ENCODE measurements at regions not wholly inside any gene's neighbourhood (a gene's known extent, or its start where the extent isn't known, plus 50 kb on each side); places are given as distances from the start of the nearest gene placed in this dataset.

- DNase-seq = no peak
These were observed 525.4 kb downstream of the KCNJ3 start for GRCh38 chr2:155223781-155224406.

- DNase-seq = no peak
These were observed 520.5 kb downstream of the KCNJ3 start for GRCh38 chr2:155218945-155219344.

- DNase-seq = no peak
These were observed 519.9 kb downstream of the KCNJ3 start for GRCh38 chr2:155218292-155218924.

GRCh38 chr2:155215037-155215707 is 516.7 kb downstream of the KCNJ3 start:
- DNase-seq = no peak

- no peak for DNase-seq
These were observed 511.4 kb downstream of the KCNJ3 start for GRCh38 chr2:155209696-155210450.

- no peak for DNase-seq
These were observed 504.7 kb downstream of the KCNJ3 start for GRCh38 chr2:155203178-155203577.

- DNase-seq = no peak
These were observed 502.3 kb downstream of the KCNJ3 start for GRCh38 chr2:155200753-155201152.

- DNase-seq = no peak
These were observed 491.8 kb downstream of the KCNJ3 start for GRCh38 chr2:155190342-155190741.

- no peak for DNase-seq
These were observed 480.4 kb downstream of the KCNJ3 start for GRCh38 chr2:155178921-155179320.

GRCh38 chr2:155176345-155176744 is 477.9 kb downstream of the KCNJ3 start:
- DNase-seq = no peak

- no peak for DNase-seq
These were observed 470.8 kb downstream of the KCNJ3 start for GRCh38 chr2:155169317-155169716.

- DNase-seq = no peak
These were observed 464.0 kb downstream of the KCNJ3 start for GRCh38 chr2:155162494-155162893.

- no peak for DNase-seq
These were observed 462.8 kb downstream of the KCNJ3 start for GRCh38 chr2:155161314-155161713.

GRCh38 chr2:155157711-155158110 is 459.2 kb downstream of the KCNJ3 start:
- no peak for DNase-seq

- no peak for DNase-seq
These were observed 458.6 kb downstream of the KCNJ3 start for GRCh38 chr2:155157065-155157464.

- no peak for DNase-seq
These were observed 453.4 kb downstream of the KCNJ3 start for GRCh38 chr2:155151945-155152344.

- no peak for DNase-seq
These were observed 453.0 kb downstream of the KCNJ3 start for GRCh38 chr2:155151472-155151871.

- no peak for DNase-seq
These were observed 447.3 kb downstream of the KCNJ3 start for GRCh38 chr2:155145758-155146229.

GRCh38 chr2:155141418-155141817 is 442.9 kb downstream of the KCNJ3 start:
- no peak for DNase-seq

GRCh38 chr2:155125585-155126230 is 427.2 kb downstream of the KCNJ3 start:
- DNase-seq = no peak

GRCh38 chr2:155115846-155116245 is 417.4 kb downstream of the KCNJ3 start:
- no peak for DNase-seq

- no peak for DNase-seq
These were observed 412.6 kb downstream of the KCNJ3 start for GRCh38 chr2:155111070-155111469.

- DNase-seq = no peak
These were observed 411.0 kb downstream of the KCNJ3 start for GRCh38 chr2:155109527-155109926.
